ENCODE measurements at regions not wholly inside any gene's neighbourhood (a gene's known extent, or its start where the extent isn't known, plus 50 kb on each side); places are given as distances from the start of the nearest gene placed in this dataset.

DNA sequence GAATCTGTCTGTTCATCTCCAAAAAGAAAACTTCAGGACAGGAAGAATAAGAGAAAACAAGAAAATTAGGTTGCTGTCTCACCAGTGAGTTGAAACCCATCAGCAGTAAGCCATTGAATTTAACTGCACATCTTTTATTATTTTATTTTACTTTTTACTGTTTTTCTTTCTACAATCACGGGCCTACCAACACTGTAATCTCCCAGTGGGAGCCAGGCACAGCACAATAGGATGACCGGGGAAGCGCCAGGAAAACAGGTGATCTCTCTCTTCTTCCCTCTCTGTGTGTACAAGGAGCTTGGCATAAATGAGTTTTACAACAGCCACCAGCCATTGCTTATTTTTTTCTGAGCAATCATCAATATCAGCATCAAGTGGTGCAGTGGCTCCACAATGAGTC, 113.1 kb upstream of the ESRRG start:
- Histone ChIP-seq H3K79me2 (ENCODE audit: insufficient read depth) (no peaks in the 10 kb centered on the region), H3K9me3 (ENCODE audit: low read depth) (no peaks in the 10 kb centered on the region), H3K36me3 (ENCODE audit: low read depth) (no peaks in the 10 kb centered on the region), H3K4me2 (ENCODE audit: unreplicated experiment) (no peak overlapping the region), H3K4me3 (no peak overlapping the region), H3K27me3 (replicated peaks; ENCODE audit: insufficient read depth) (no peaks in the 10 kb centered on the region), H3K9ac (no peak overlapping the region), H3K9me2 (ENCODE audit: insufficient read depth) (no peaks in the 10 kb centered on the region), H3F3A (ENCODE audit: insufficient read depth) (no peaks in the 10 kb centered on the region), H3K4me1 (ENCODE audit: insufficient read depth) (no peaks in the 10 kb centered on the region), H2AFZ (no peak overlapping the region), H3K27ac (no peak overlapping the region), H4K20me1 (ENCODE audit: insufficient read depth) (no peaks in the 10 kb centered on the region)
- in situ Hi-C loops (cut with MboI), result no loop called here
- no peak for DNase-seq
- WGBS, 2 experiments (ENCODE audit: low coverage in 1 of 2, low lambda C conversion rate in 2 of 2, missing lambda C conversion rate in 2 of 2), result 8 to 10% methylated on average over 3 of the region's 3 CpGs
- TF ChIP-seq EZH2 (IDR thresholded peaks at IDR 0.05; ENCODE audit: insufficient read depth, poor library complexity, severe bottlenecking) (no peak), EZH2phosphoT487 (IDR thresholded peaks at IDR 0.05; ENCODE audit: insufficient read depth, low read depth) (no peak)

DNA sequence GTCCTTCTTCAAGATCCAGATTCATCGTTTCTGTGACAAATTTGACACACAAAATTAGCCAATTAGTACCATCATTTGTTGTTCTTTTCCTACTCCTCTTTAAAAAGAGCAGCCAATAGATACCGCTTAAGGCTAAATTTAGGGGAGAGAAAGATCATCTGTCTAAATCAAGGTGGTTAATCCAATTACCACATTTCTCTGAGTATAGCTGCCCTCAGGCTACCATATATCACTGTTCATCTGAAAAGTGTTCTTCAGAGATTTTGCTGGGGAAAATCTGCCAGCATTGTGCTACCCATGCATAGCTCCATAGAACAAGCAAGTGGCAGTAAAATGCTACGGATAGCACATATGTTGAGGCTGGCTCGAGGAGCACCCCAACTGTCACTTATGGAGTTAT, 110.3 kb upstream of the ESRRG start:
- no peaks in the 10 kb centered on the region for H3K9me2 ChIP-seq (ENCODE audit: insufficient read depth)
- H3K4me2 ChIP-seq (ENCODE audit: unreplicated experiment), result no peak overlapping the region

DNA sequence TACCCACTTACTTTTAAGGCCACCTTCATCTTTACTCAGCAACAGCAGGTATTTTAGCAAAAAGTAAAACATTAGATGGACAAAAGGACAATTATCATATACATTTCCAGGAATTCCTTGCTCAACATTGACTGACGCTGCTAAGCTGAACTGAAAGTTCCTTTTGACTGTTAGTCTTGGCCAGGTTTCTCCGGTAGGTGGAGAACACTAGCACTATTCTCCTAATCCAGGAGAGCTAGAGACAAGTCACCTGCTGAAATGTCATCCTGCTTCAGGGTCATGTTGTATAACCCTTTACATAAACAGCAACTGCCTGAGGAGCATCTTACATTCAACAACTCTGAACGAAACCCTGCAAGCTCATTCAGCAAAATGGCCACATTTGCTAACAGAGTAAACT, 109.0 kb upstream of the ESRRG start:
- Histone ChIP-seq H3K27ac (no peak overlapping the region), H2AFZ (no peak overlapping the region), H4K20me1 (ENCODE audit: insufficient read depth) (no peaks in the 10 kb centered on the region), H3K4me1 (ENCODE audit: insufficient read depth) (no peaks in the 10 kb centered on the region), H3K36me3 (ENCODE audit: low read depth) (no peaks in the 10 kb centered on the region), H3K79me2 (ENCODE audit: insufficient read depth) (no peaks in the 10 kb centered on the region), H3F3A (ENCODE audit: insufficient read depth) (no peaks in the 10 kb centered on the region), H3K9ac (no peak overlapping the region), H3K4me3 (no peak overlapping the region), H3K9me2 (ENCODE audit: insufficient read depth) (no peaks in the 10 kb centered on the region), H3K4me2 (ENCODE audit: unreplicated experiment) (no peak overlapping the region), H3K27me3 (replicated peaks; ENCODE audit: insufficient read depth) (no peaks in the 10 kb centered on the region), H3K9me3 (ENCODE audit: low read depth) (no peaks in the 10 kb centered on the region)
- no peak for DNase-seq
- in situ Hi-C loops (cut with MboI), result no loop called here
- 38 to 49% methylated on average over 3 of the region's 3 CpGs for WGBS, 2 experiments (ENCODE audit: low coverage in 1 of 2, low lambda C conversion rate in 2 of 2, missing lambda C conversion rate in 2 of 2)
- no peak for TF ChIP-seq EZH2phosphoT487 (IDR thresholded peaks at IDR 0.05; ENCODE audit: insufficient read depth, low read depth)
- TF ChIP-seq EZH2 (IDR thresholded peaks at IDR 0.05; ENCODE audit: insufficient read depth, poor library complexity, severe bottlenecking), result no peak

More for the DNA sequence above, 110.3 kb upstream of the ESRRG start:
- in situ Hi-C loops (cut with MboI), result no loop called here
- no peaks in the 10 kb centered on the region for H4K20me1 ChIP-seq (ENCODE audit: insufficient read depth)
- no peak overlapping the region for H2AFZ ChIP-seq
- WGBS, 2 experiments (ENCODE audit: low coverage in 1 of 2, low lambda C conversion rate in 2 of 2, missing lambda C conversion rate in 2 of 2), result 36 to 38% methylated on average over 4 of the region's 4 CpGs
- no peak overlapping the region for H3K4me3 ChIP-seq
- no peak overlapping the region for H3K9ac ChIP-seq
- no peaks in the 10 kb centered on the region for H3K4me1 ChIP-seq (ENCODE audit: insufficient read depth)
- no peaks in the 10 kb centered on the region for H3F3A ChIP-seq (ENCODE audit: insufficient read depth)
- no peaks in the 10 kb centered on the region for H3K9me3 ChIP-seq (ENCODE audit: low read depth)
- H3K27ac ChIP-seq, result no peak overlapping the region
- TF ChIP-seq EZH2 (IDR thresholded peaks at IDR 0.05; ENCODE audit: insufficient read depth, poor library complexity, severe bottlenecking) (no peak), EZH2phosphoT487 (IDR thresholded peaks at IDR 0.05; ENCODE audit: insufficient read depth, low read depth) (no peak)
- H3K36me3 ChIP-seq (ENCODE audit: low read depth), result no peaks in the 10 kb centered on the region
- no peaks in the 10 kb centered on the region for H3K27me3 ChIP-seq (replicated peaks; ENCODE audit: insufficient read depth)
- no peak for DNase-seq
- H3K79me2 ChIP-seq (ENCODE audit: insufficient read depth), result no peaks in the 10 kb centered on the region

DNA sequence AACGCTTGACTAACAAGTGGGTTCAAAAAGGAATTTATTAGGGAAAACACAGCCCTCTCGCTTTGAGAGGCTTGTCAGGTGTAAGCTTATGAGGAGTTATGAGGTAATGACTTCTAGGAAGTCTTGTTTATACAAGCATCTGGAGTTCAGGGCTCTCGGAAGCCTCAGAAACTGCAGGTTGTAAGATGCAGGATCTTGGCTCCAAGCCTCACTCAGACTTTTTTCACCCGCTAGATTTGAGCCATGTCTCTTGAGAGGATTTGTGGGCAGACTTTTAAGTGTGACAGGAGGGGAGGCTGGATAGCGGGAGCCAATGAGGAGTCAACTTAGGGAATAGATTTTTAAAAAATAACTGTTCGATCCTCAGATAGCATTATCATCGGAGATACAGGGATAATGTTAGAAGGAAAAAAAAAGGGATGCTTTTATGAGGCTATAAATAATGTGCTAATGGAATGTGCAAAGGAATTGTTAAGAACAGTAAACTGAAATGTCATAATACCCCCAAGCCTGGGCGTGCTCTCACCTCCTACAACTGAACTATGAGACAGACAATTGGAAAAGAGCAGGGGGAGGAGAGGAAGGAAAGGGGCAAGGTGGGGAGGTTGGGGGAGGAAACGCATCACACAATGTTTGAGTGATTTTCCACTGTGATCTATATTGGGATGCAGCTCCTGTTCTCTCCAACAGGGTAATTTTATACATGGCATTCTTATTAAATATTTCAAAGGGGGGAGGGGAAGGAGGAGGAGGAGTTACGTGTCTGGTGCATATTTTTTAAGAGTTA, 107.4 kb upstream of the ESRRG start:
- DNase-seq, result no peak
- no peaks in the 10 kb centered on the region for H3F3A ChIP-seq (ENCODE audit: insufficient read depth)
- no peak overlapping the region for H3K4me3 ChIP-seq
- H3K4me2 ChIP-seq (ENCODE audit: unreplicated experiment), result no peak overlapping the region
- H3K9me3 ChIP-seq (ENCODE audit: low read depth), result no peaks in the 10 kb centered on the region
- in situ Hi-C loops (cut with MboI), result no loop called here
- no peak for TF ChIP-seq EZH2phosphoT487 (IDR thresholded peaks at IDR 0.05; ENCODE audit: insufficient read depth, low read depth)
- no peak for TF ChIP-seq EZH2 (IDR thresholded peaks at IDR 0.05; ENCODE audit: insufficient read depth, poor library complexity, severe bottlenecking)
- no peaks in the 10 kb centered on the region for H3K4me1 ChIP-seq (ENCODE audit: insufficient read depth)
- H3K36me3 ChIP-seq (ENCODE audit: low read depth), result no peaks in the 10 kb centered on the region
- no peaks in the 10 kb centered on the region for H3K79me2 ChIP-seq (ENCODE audit: insufficient read depth)
- no peak overlapping the region for H2AFZ ChIP-seq
- no peaks in the 10 kb centered on the region for H3K9me2 ChIP-seq (ENCODE audit: insufficient read depth)
- no peak overlapping the region for H3K9ac ChIP-seq
- 16 to 22% methylated on average over 9 to 10 of the region's 10 CpGs for WGBS, 2 experiments (ENCODE audit: low coverage in 1 of 2, low lambda C conversion rate in 2 of 2, missing lambda C conversion rate in 2 of 2)
- no peaks in the 10 kb centered on the region for H4K20me1 ChIP-seq (ENCODE audit: insufficient read depth)
- no peak overlapping the region for H3K27ac ChIP-seq
- no peaks in the 10 kb centered on the region for H3K27me3 ChIP-seq (replicated peaks; ENCODE audit: insufficient read depth)

Data from GM23248 (cell line).